Thyroid gland (tissue), 4 donors: ENCODE measurements at regions not wholly inside any gene's neighbourhood (a gene's known extent, or its start where the extent isn't known, plus 50 kb on each side); places are given as distances from the start of the nearest gene placed in this dataset.

Experiments used
- DNase-seq, 2 donors: peaks; one replicate each; pipeline ENCODE4 v3.0.0-alpha.2; 2019
- H3K27ac ChIP-seq, 3 donors: fragments of 200-600 bp; sonication (generic); 1 replicate in 2 of 3; 2 replicates in 1 of 3; pipeline ENCODE4 v1.5.1; 2016 to 2019; ENCODE audit warnings: mild to moderate bottlenecking in 1 of 3, moderate library complexity in 1 of 3
- H3K27me3 ChIP-seq: fragments of 200-600 bp; sonication (generic); one replicate; pipeline ENCODE4 v1.5.1; 2019
- H3K36me3 ChIP-seq, 2 donors: fragments of 200-600 bp; sonication (generic); one replicate each; pipeline ENCODE4 v1.5.1; 2016 to 2019
- H3K4me1 ChIP-seq, 2 donors: fragments of 200-600 bp; sonication (generic); one replicate each; pipeline ENCODE4 v1.5.1; 2017 to 2019
- H3K4me3 ChIP-seq, 3 donors: fragments of 200-600 bp; sonication (generic); replicated peaks in 1 of 3; 1 replicate in 2 of 3; 2 replicates in 1 of 3; pipeline ENCODE4 v1.5.1; 2016; ENCODE audit warnings: mild to moderate bottlenecking in 1 of 3
- H3K9me3 ChIP-seq: fragments of 200-600 bp; sonication (generic); one replicate; pipeline ENCODE4 v1.5.1; 2017
- CTCF ChIP-seq, 6 experiments: fragments of 200-600 bp in 3 of 6; fragments of 450-650 bp in 3 of 6; sonication (generic) in 3 of 6; IDR thresholded peaks; one replicate each; pipeline ENCODE4 v1.5.1; 2016 to 2019; ENCODE audit warnings: antibody characterized with exemption in 6 of 6, mild to moderate bottlenecking in 2 of 6, inconsistent platforms in 1 of 6, moderate library complexity in 1 of 6
- POLR2A ChIP-seq, 2 donors: fragments of 450-650 bp; IDR thresholded peaks; one replicate each; pipeline ENCODE4 v1.6.1; 2017; ENCODE audit warnings: antibody characterized with exemption in 2 of 2, mild to moderate bottlenecking in 2 of 2, moderate library complexity in 1 of 2
- WGBS, 2 donors: methylation state at CpG; one replicate each; pipeline ENCODE4 v1.1.5; 2017; 5-methylcytosine and 5-hydroxymethylcytosine counted together
- intact Hi-C: fragments of 100-400 bp; cut with DNase I; formaldehyde crosslinking; loops from one replicate; pipeline ENCODE4 v1.15.1; 2023

- Histone ChIP-seq H3K36me3 (no peaks in the 10 kb centered on the region), H3K4me1 (no peaks in the 10 kb centered on the region), H3K9me3 (no peaks in the 10 kb centered on the region), H3K4me3 (no peak overlapping the region), H3K27me3 (no peaks in the 10 kb centered on the region), H3K27ac (no peak overlapping the region)
- 94 to 95% methylated on average over 2 of the region's 2 CpGs for WGBS, 2 donors
- intact Hi-C loops, result no loop called here
- TF ChIP-seq CTCF (IDR thresholded peaks at IDR 0.05) (no peak), POLR2A (IDR thresholded peaks at IDR 0.05) (no peak)
- no peak for DNase-seq
Measured at GRCh38 chr15:39388118-39388517, 192.8 kb upstream of the THBS1 start.

- intact Hi-C loops, result no loop called here
- no peaks in the 10 kb centered on the region for H3K27me3 ChIP-seq
- no peaks in the 10 kb centered on the region for H3K9me3 ChIP-seq
- DNase-seq, result no peak
- TF ChIP-seq CTCF (IDR thresholded peaks at IDR 0.05), result no peak
- no peak for TF ChIP-seq POLR2A (IDR thresholded peaks at IDR 0.05)
- H3K4me3 ChIP-seq, result no peak overlapping the region
- H3K36me3 ChIP-seq, result no peaks in the 10 kb centered on the region
- H3K27ac ChIP-seq, result no peak overlapping the region
- no peaks in the 10 kb centered on the region for H3K4me1 ChIP-seq
- WGBS, 2 donors, result 91 to 93% methylated on average over 5 of the region's 5 CpGs
Measured at GRCh38 chr15:39391230-39391629, 189.6 kb upstream of the THBS1 start.

GRCh38 chr15:39392469-39393047, 188.3 kb upstream of the THBS1 start:
- intact Hi-C loops, result no loop called here
- WGBS, 2 donors, result 75 to 88% methylated on average over 4 of the region's 4 CpGs
- no peaks in the 10 kb centered on the region for H3K4me1 ChIP-seq
- no peak for DNase-seq
- no peak overlapping the region for H3K27ac ChIP-seq
- no peaks in the 10 kb centered on the region for H3K27me3 ChIP-seq
- TF ChIP-seq CTCF (IDR thresholded peaks at IDR 0.05), result no peak
- TF ChIP-seq POLR2A (IDR thresholded peaks at IDR 0.05), result no peak
- no peaks in the 10 kb centered on the region for H3K36me3 ChIP-seq
- no peak overlapping the region for H3K4me3 ChIP-seq
- H3K9me3 ChIP-seq, result no peaks in the 10 kb centered on the region

GRCh38 chr15:39393575-39394335, 187.1 kb upstream of the THBS1 start:
- Histone ChIP-seq H3K27ac (no peak overlapping the region), H3K4me1 (no peaks in the 10 kb centered on the region), H3K4me3 (no peak overlapping the region), H3K9me3 (no peaks in the 10 kb centered on the region), H3K36me3 (no peaks in the 10 kb centered on the region), H3K27me3 (no peaks in the 10 kb centered on the region)
- TF ChIP-seq POLR2A (IDR thresholded peaks at IDR 0.05) (no peak), CTCF (IDR thresholded peaks at IDR 0.05) (no peak)
- no peak for DNase-seq
- 81 to 91% methylated on average over 4 of the region's 4 CpGs for WGBS, 2 donors
- intact Hi-C loops, result no loop called here

- H3K27me3 ChIP-seq, result no peaks in the 10 kb centered on the region
- no peak for DNase-seq
- H3K4me1 ChIP-seq, result no peaks in the 10 kb centered on the region
- H3K9me3 ChIP-seq, result no peaks in the 10 kb centered on the region
- no peak for TF ChIP-seq POLR2A (IDR thresholded peaks at IDR 0.05)
- TF ChIP-seq CTCF (IDR thresholded peaks at IDR 0.05), result no peak
- H3K27ac ChIP-seq, result no peak overlapping the region
- H3K4me3 ChIP-seq, result no peak overlapping the region
- H3K36me3 ChIP-seq, result no peaks in the 10 kb centered on the region
- intact Hi-C loops, result no loop called here
Measured at GRCh38 chr15:39394496-39394895, 186.4 kb upstream of the THBS1 start.
